ENCODE measurements at regions not wholly inside any gene's neighbourhood (a gene's known extent, or its start where the extent isn't known, plus 50 kb on each side); places are given as distances from the start of the nearest gene placed in this dataset.
A peak's percentile ranks its signal among the peaks of the same experiment; 100 is the strongest.

DNA sequence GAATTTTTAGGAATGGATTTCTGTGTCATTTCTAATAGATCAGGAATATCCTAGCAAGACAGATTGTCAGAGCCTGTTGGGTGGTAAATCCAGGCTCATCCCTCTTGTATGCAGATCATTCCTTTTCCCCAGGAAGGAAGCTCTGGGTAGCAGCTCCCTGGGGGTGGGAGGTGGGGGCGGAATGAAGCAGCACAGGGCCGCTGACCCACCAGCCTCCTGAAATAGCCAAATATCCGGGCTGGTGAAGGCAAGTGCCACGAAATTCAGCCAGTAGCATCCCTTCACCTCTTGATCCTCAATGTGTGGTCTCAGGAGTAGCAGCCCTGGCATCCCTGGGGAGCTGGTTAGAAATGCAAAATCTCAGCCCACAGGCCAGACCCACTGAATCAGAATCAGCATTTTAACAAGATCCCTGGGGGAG is 256.9 kb downstream of the LRFN2 start:
- no peak for TF ChIP-seq CTCF (IDR thresholded peaks at IDR 0.05)

DNA sequence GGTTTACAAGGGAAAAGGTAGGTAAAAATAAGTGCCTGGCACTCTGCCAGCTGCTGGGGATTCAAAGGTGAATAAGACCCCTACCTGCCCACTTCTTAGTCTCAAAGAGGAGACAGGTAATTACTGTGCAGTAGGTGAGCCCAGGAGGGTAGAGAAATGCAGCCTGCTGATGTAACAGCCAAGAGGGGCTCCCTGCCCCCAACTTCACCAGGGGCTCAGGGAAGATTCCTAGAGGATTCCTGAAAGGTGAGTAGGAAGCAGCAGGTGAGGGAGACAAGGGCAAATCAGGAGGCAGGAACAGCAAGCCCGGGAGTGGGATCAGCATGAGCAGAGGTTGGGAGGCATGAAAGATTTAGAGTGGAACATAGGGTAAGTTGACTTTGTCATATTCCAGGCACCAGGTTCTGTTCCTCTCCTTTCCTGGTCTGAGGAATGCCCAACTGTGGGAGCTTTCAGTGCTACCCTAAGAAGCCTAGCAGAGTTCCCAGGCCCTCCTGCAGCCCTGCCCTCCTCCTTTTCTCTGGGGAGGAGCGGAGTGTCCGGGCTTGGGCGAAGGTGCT is 258.1 kb downstream of the LRFN2 start:
- TF ChIP-seq CTCF (IDR thresholded peaks at IDR 0.05) = no peak

DNA sequence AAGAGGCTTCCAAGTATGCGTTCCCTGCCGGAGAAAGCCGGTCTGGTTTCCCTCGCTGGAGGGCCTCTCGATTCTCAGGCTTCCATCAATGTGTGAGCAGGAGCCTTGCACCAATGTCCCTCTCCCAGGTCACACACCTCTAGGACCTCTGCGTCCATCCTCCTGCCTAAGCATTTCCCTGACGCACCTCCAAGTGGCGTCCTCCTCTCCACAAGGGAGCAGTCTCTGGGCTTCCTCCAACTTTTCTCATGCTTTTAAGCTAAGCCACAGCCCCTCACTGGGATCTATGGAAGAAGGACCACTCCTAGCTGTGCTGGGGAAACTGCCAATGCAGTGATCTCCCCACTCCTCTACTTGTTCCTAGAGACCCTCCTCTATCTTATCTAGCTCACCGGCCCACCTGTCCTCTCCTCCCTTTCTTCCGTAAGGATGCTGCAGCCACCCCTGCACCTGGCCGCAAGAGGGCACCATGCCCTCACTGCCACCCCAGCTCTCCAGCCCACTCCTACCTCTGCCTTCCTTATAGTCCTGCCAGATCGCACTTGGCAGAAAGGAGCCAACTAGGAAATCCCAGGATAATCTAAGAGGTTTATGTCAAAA is 258.7 kb downstream of the LRFN2 start:
- TF ChIP-seq CTCF (IDR thresholded peaks at IDR 0.05) = peak; percentile 96

DNA sequence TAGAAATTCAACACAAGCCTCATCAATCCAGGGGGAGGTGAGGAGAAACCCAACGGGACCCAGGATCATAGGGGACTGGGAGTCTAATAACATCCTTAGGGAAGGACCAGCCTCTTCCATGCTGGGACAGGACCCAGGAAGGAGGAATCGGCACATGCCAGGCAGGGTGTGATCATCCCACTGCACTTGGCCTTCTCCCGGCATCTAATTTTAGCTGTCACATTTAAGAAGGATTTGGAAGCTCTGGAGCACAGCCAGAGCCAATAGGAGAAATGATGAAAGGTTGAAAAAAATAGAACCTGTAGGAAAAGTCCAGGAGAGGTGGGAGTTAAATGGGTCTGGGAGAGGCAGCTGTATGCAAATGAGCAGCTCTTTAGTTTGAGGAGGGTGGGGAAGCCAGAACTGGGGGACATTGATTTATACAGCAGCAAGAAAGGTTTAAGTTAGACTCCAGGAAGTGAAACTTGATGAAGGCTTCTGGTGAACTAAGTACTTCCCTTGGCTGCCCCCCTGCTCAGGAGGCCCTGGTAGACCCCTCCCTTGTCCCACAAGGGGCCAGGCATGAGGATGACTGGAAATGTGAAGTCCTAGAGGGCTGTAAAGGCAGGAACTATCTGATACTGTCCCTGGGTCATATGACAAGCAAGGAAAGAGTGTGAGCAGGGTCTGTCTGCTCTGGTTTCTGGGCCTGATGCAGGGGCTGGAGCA is 260.3 kb downstream of the LRFN2 start:
- no peak for TF ChIP-seq CTCF (IDR thresholded peaks at IDR 0.05)

DNA sequence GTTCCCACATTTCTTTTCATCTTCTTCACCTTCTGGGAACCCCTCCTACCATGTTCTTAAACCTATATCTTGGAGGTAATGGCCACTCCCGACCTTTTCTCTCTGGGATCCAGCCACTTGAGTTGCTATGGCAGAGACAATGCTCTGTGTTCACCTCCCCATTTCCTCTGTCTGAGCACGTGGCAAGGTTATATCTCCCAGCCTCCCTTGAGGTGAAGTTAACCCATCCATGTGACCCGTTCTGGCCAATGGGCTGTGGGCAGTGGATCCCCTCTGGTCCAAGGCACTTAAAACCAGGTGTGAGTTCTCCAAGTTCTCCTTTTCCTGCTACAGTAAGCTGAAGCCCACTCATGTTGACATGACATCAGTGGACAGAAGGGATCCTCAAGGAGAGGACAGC is 261.4 kb downstream of the LRFN2 start:
- no peak for TF ChIP-seq CTCF (IDR thresholded peaks at IDR 0.05)

- TF ChIP-seq CTCF (IDR thresholded peaks at IDR 0.05) = no peak
Measured at GRCh38 chr6:40325041-40325440, 262.1 kb downstream of the LRFN2 start.

GRCh38 chr6:40323881-40324634 is 263.1 kb downstream of the LRFN2 start:
- no peak for TF ChIP-seq CTCF (IDR thresholded peaks at IDR 0.05)
